Retinal pigment epithelial cell (primary cell): ENCODE measurements at regions not wholly inside any gene's neighbourhood (a gene's known extent, or its start where the extent isn't known, plus 50 kb on each side); places are given as distances from the start of the nearest gene placed in this dataset.

Experiments used
- DNase-seq: peaks from one replicate; pipeline ENCODE4 v3.0.0-alpha.2; 2010; ENCODE audit warnings: low read depth
- H3K4me3 ChIP-seq: 2 replicates; pipeline ENCODE4 v1.5.1; 2011; ENCODE audit warnings: mild to moderate bottlenecking, low read length, control low read depth, moderate library complexity
- TF ChIP-seq, protein P1 (sequence below): conservative IDR thresholded peaks from 2 replicates; pipeline ENCODE4 v1.5.1; 2011; ENCODE audit warnings: low read depth, low read length, control low read depth, inconsistent platforms

DNA sequence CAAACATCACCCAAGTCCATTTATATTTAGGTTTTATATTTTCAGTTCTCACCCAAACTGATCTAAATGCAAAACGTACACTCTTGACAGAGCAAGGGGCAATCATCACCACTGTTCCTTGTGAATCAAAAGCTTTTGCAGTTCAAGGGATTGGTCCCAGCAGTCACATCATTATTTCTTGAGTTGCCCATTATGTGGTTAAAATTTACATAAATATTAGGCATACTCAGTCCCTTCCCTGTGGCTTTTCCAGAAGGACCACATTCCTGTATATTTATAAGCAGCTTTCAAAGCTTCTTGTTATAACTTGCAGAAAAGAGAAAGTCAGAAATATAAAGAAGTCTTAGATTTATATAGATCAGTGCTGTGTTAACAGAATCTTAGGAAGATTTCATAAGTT is 224.4 kb downstream of the CLCN4 start:
- no peak overlapping the region for H3K4me3 ChIP-seq
- TF ChIP-seq, protein P1, sequence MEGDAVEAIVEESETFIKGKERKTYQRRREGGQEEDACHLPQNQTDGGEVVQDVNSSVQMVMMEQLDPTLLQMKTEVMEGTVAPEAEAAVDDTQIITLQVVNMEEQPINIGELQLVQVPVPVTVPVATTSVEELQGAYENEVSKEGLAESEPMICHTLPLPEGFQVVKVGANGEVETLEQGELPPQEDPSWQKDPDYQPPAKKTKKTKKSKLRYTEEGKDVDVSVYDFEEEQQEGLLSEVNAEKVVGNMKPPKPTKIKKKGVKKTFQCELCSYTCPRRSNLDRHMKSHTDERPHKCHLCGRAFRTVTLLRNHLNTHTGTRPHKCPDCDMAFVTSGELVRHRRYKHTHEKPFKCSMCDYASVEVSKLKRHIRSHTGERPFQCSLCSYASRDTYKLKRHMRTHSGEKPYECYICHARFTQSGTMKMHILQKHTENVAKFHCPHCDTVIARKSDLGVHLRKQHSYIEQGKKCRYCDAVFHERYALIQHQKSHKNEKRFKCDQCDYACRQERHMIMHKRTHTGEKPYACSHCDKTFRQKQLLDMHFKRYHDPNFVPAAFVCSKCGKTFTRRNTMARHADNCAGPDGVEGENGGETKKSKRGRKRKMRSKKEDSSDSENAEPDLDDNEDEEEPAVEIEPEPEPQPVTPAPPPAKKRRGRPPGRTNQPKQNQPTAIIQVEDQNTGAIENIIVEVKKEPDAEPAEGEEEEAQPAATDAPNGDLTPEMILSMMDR: no peak
- no peak for DNase-seq

- TF ChIP-seq, protein P1: no peak
- H3K4me3 ChIP-seq: no peak overlapping the region
- DNase-seq: no peak
Measured at GRCh38 chrX:10387011-10387410, 230.2 kb downstream of the CLCN4 start.

- no peak overlapping the region for H3K4me3 ChIP-seq
- no peak for DNase-seq
- TF ChIP-seq, protein P1: no peak
Measured at GRCh38 chrX:10390187-10390586, 230.2 kb downstream of the MID1 start.

DNA sequence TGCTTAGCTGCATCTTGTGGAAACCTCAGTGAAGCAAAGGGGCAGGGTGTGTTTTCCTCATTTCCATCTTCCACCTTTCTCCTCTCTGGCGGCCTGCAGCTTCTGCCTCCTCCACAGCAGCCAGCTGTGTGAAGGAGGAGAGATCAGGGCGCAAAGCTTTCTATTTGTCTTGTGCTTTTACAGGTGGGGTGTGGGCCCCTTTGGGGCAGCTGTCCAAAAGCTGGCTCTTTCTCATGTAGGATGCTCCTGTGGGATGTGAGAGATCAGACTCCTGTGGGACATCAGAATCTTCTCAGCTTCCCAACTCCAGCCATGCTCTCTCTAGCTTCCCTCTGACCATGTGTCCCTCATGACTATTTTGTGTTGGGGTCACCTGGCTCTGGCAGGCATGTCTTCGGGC is 227.1 kb downstream of the MID1 start:
- no peak overlapping the region for H3K4me3 ChIP-seq
- TF ChIP-seq, protein P1: no peak

GRCh38 chrX:10393899-10394298 is 226.5 kb downstream of the MID1 start:
- no peak for DNase-seq
- TF ChIP-seq, protein P1: no peak
- no peak overlapping the region for H3K4me3 ChIP-seq

More for the DNA sequence above, 227.1 kb downstream of the MID1 start:
- no peak for DNase-seq

DNA sequence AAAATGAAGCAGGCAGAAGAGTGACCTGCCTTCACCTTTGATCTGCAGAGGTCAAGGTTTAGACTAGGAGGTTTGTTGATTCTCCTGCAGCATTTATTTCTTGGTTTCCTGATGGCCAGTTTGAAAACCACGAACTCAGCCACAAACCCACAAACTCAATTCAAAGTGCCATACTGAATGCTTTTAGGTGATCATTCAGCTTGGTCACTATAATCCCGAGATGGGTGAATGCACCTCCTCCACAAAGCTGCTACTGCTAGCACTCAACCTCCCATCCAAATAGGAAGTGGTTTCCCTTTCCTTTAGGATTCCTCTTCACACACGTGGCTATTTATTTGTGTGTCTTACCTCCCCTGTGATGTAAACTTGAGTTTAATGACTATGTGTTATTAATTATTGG is 225.2 kb downstream of the MID1 start:
- no peak for DNase-seq
- H3K4me3 ChIP-seq: no peak overlapping the region
- TF ChIP-seq, protein P1: no peak
